ENCODE measurements at regions not wholly inside any gene's neighbourhood (a gene's known extent, or its start where the extent isn't known, plus 50 kb on each side); places are given as distances from the start of the nearest gene placed in this dataset.

GRCh38 chr14:34238610-34239009 is 223.4 kb downstream of the SPTSSA start:
- no peak for DNase-seq

GRCh38 chr14:34237677-34238076 is 224.4 kb downstream of the SPTSSA start:
- DNase-seq: no peak

DNA sequence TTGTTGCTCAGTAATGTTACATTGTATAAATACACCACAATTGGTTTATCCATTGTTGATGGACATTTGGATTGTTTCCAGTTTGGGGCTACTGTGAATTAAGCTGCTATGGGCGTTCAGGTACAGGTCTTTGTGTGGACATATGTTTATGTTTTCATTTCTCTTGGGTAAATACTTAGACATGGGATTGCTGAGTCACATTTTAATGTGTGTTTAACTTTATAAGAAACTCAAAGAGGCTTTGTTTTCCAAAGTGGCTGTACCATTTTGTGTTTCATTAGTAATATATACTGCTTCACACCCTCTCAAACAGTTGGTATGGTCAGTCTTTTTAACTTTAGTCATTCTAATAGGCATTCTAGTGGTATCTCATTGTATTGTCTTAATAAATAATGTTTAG is 225.0 kb downstream of the SPTSSA start:
- DNase-seq: no peak

DNA sequence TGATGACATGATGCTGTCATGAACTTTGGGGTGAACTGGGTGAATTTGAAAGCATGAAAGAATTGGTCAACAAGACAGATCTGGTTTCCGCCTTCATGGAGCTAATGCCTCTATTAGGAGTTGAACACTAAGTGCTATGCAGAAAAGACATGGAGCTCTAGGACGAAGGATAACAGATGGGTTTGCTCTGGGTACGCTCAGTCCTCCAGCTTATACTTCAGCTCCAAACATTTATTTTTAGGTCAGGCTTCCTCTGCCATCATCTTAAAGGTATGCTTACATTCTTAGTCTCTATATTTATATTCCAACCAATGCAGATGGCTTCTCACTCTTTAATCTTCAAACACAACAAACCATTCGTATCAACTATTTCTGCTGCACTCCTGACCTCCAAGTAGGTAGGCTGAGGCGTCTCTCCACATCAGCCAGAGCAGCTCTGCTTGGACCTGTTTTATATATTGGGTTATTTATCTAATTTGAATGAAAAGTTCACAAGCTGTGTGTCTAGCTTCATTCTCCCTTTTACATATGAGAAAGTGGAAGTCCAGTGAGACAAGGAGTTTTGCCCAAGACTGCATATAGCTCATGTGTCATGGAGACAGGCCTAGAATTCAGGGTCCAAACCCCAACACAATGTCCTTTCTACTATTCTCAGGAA is 226.3 kb downstream of the SPTSSA start:
- DNase-seq: no peak

- no peak for DNase-seq
Measured at GRCh38 chr14:34234258-34234657, 227.8 kb downstream of the SPTSSA start.

- DNase-seq: no peak
Measured at GRCh38 chr14:34233619-34234018, 228.4 kb downstream of the SPTSSA start.

DNA sequence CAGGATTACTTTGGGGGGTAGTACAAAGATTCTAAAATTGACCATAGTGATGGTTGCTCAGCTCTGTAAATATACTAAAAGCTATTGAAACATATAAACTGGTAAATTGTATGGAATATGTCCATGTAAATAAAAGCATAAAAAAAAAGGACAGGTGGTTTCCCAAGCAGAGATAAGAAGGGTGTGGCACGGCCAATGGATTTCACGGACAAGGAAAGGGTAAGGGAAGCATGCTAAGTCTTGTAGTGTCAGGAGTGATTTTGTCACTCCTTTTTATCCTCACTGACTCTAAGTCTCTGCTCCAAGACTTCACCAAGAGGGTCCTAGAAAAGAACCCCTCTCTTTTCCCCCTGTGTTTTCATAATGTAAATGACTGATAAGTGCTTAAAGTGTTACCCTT is 229.2 kb downstream of the SPTSSA start:
- no peak for DNase-seq

DNA sequence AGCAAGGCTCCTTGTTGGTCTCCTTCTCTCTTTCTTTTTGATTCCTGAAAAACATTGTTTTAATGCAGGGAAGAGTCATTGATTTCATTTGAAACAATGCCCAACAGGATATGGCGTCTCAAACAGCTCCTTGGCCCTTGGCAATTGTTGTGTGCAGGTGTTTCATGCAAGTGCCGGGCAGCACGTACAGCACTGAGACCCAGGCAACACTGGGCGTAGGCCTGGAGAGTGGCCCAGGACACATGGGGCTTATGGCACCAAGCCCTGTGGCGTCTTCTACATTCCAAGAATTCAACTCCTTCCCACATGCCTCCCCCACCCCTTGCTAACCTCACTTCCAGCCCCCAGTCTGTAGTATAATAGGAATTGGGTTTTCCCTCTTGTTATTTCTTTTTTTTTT is 230.4 kb downstream of the SPTSSA start:
- no peak for DNase-seq

DNA sequence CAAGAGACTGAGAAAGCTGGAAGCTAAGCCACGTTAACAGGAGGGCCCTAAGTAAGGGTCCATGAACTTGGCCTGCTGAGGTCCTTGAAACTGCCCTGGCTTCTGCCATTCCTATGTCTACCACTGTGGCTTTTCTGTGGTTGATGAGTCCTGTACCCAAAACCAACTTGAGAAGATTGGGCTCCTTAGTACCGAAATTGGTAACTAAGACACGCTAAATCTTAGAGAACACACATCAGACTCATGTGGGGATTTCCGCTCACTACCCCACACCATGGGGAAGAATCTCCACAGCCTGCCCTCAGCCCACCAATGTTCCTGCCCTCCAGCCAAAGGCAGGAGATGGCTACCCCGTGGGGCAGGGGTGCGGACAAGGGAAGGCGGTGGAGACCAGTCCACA is 232.9 kb downstream of the SPTSSA start:
- DNase-seq: no peak

- DNase-seq: no peak
Measured at GRCh38 chr14:34228650-34228976, 233.4 kb downstream of the SPTSSA start.

DNA sequence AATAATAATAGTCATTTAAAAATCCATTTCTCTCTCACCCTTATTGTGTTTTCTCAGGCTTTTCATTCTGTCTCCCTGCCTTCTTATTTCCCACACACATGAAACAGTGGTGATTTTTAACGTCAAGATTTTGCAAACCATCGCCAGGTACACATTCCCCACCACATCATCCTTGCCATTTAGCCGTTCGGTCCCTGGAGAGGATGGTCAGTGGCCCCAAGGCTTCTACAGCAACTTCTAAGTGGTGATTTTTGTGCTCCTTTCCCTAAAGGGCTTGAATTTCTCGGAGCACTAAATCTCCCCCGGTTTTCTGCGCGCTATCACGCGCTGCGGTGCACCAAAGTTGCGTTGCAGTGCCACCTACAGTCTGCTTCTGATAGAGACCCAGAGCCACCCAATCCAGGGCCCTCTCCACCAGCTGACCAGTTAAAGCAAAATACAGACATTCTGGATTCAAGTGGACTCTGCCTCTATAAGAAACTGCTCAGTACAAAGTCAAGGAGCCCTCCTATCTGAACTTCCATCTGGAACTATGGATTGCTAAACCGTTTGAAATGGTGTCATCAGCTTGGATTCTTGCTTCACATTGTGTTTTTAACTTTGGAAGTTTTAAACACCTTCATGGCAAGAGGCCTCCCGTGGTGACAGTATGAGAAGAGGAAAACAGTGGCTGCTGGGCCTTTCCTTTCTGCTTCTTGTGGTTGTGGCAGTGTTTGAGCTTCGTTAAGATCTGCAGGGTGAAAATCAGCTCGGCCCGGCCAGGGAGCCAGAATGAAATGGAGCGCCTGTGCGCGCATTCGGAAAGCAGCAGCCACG is 234.0 kb downstream of the SPTSSA start:
- no peak for DNase-seq

- DNase-seq: no peak
Measured at GRCh38 chr14:34224221-34224620, 237.8 kb downstream of the SPTSSA start.

DNA sequence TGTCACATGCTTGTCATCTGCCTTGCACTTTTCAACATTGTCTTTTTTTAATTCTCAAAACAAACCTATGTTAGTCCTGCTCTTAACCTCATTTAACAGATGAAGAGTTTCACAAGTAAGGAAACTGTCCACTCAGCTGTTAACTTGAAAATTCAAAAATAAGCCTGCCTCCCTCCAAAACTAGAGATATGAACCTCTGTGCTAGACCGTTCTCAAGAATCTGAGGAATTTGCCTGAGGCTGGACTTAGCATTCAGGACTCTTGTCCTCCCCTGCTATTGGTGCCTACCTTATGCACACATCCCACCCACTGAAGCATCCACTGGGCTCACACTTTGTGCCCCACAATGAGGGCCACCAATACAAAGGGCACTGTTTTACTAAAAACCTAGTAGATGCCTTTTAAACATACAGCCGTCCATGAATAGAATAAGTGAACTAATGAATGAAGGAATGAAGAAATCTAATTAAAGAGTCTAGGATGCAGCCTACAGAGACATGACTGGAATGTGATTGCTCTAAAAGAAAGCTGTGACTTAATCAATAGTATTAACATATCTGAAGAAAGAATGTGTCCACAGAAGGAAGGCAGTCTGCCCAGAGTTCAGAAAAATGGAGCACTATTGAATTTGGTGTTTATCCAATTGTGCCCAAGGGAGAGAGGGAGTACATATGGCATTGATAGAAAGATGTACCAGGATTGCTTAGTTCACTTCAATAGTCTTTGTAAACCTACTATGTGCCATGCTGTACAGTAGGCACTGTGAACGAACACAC is 238.5 kb downstream of the SPTSSA start:
- DNase-seq: no peak

DNA sequence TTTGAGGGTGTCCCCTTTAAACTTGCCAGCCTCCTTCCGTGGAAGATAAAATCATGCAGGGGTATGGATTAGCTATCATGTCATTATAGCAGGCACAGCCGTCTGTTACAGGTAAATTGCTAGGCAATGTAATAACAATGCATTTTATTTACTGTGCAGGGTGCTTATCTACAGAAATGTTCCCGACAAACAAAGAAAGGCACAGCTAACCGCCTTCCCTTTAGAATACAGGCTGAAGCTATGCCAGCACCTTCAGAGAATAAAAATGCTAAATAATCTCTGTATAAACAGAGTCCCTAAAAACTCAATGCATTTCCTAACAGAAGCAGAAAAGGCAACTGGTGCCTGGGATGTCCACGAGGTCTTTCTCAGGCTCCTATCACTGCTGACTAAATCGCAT is 239.2 kb downstream of the SPTSSA start:
- no peak for DNase-seq

DNA sequence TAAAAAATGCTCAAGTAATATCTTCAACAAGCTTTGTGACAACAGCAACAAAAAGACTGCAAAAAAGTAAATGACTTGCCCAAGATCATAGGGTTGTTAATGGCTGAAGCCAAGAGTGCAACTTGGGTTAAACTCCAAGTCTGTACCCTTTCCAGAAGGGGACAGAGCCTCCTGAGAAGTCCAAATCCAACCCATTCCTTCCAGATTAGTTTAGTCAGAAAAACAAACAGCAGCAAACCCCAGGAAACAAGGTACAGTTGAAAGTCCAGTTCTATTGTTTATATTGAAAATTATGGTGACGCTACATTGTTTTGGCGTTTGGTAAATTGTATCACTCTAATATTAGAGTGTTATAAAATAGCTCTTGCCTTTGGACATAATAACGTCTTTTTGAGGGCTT is 239.9 kb downstream of the SPTSSA start:
- DNase-seq: no peak

DNA sequence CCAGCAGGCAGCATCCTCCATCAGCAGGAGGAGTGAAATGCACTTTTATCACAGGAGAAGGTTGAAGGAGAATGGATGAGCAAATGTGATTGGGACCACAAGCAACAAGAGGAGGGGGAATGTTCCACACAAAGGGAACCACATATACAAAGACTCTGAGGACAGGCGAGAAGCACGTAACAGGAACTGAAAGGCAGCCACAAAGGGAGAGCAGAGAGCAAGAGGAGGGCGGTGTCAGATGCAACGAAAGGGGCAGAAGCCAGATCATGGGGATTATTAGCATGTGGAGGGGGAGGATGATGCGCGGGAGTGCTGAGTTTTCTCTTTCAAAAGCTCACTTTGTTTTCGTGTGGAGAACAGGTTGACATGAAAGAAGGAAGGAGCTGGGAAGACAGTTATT is 241.1 kb downstream of the SPTSSA start:
- DNase-seq: no peak

- DNase-seq: no peak
Measured at GRCh38 chr14:34220378-34220706, 241.7 kb downstream of the SPTSSA start.

DNA sequence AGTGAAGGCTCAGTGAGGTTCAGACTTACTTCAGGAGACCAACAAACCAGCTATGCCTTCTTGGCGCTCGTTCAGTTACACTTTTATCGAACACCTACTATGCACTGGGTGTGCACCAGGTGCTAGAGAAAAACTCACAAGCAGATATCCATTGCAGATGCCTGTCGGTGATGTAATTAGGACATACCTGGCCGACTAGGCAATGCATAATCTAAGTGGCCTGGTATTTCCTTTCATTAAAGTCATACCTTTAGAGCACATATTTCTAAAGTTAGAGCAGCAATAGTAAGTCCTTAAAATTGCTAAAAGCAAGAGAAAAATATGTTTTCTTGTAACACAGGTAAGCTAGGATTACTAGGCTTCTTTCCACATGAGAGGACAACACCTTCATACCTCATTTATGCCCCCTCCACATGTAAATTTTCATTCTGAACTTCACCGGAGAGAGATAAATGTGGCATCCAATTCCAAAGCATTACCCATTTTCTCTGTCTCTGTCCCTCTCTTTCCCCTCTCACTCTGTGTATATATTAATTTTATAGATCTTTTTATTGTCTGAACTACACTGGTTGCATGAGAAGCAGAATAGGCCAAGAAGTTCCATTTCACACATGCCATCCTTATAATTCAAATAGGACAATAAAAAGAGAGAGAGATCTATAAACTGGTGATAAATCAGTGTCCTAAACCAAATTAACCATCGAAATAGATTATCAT is 242.2 kb downstream of the SPTSSA start:
- DNase-seq: no peak

DNA sequence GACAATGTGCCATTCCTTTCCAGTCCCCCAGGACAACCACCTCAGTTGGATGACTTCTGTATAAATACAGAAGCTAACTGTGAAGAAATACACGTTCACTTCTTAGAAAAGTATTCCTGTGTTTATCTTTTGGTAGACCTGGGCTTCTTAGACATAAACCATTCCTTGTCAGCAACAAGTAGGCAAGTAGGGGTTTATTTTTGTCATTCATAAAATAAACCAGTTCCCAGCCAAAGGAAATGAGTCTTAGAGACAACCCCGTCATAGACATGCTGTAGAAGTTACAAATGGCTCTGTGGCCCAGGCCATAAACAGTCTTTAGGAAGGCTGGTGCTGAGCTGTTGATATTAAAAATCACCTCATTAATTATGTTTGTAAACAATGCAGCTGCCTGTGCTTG is 243.2 kb downstream of the SPTSSA start:
- DNase-seq: no peak

DNA sequence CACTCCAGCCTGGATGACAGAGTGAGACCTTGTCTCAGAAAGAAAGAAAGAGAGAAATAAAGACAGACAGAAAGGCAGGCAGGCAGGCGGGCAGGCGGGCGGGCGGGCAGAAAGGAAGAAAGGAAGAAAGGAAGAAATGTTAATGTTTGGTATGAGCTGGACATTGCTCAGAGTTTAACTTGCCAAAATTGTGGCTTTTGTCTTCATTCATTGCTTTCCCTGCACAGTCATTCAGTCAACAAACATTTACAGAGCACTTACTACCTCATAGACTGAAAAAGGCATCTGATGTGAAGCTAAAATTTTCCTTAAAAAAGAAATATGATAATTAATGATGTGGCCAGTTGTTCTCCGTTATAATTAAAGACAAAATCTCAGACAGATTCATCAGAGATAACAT is 247.1 kb downstream of the SPTSSA start:
- DNase-seq: no peak

GRCh38 chr14:34213332-34213731 is 248.7 kb downstream of the SPTSSA start:
- DNase-seq: no peak

DNA sequence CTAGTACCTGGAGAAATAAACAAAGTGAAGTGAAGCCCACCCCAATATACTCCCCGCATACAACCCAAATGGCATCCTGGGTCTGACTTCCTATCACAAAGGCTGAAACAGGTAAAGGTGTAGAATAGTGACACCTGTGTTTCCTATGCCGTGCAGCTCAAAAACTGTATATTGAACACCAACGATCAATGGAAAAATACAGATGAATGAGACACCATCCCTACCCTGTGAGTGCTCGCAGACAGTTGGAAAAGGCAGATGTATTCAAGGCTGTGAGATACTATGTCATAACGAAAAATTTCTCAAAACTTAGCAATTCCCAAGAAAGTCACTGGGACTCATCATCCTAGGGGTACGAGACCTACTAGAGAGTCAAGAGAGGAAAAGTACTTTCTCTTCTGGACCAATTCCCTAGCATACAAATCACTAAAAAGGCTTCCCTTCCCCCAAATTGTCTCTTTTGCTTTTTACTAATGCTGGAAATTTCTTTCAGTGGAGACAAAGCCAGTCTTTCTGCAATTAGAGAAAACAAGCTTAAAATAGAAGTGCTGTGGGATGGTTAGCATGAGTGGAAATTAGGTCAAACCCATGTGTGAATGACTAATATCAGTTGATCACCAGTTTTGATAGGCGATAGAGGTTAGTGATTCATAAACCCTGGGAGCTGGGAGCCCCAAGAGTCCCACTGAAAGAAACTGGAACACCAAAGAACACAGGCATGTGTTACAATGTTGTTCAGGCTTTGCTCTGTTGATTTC is 249.7 kb downstream of the SPTSSA start:
- no peak for DNase-seq

- no peak for DNase-seq
Measured at GRCh38 chr14:34211732-34212131, 250.3 kb downstream of the SPTSSA start.
